NCI-H226 (cell line): ENCODE measurements at regions not wholly inside any gene's neighbourhood (a gene's known extent, or its start where the extent isn't known, plus 50 kb on each side); places are given as distances from the start of the nearest gene placed in this dataset.

ENCODE experiments used
- DNase-seq: peaks from one replicate; pipeline ENCODE4 v3.0.0-alpha.2; 2015

DNA sequence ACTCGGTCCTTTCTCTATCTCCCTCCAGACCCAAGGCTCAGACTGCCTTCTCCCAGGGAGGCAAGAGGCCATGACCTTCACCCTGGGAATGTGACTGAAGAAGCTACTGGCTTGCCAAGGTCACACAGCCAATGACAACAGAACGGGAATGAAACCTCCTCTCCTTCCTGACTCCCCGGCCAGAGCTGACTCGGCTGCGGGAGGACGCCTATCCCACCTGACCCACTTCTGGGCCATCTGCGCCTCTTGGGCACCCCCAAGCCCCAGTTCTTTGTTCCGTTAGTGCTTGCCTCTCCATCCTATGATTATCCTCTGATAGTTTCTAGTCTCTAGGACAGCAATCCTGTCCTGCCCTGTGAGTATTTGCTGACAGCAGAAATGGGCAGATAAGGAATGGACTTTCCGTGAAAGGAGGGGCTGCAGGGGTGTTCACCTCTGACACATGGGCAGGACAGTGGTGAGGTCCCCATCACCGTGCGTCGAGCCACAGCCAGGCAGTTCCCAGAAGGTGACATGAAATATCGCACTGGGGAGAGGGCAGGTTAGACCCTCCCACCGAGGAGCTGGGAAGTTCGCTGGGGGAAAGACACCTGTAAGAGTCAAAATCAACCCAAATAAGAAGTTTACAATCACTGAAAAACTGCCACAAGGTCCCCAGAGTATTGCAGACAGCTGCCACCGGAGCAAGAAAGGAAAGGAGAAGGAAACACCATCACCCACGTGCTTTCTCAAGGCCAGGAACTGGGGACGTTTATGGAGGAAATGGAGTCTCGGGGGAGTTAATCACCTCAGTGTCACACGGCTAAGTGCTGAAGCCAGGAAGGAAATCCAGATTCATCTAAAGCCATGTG, 63.0 kb downstream of the INSIG1 start:
- DNase-seq = no peak

DNA sequence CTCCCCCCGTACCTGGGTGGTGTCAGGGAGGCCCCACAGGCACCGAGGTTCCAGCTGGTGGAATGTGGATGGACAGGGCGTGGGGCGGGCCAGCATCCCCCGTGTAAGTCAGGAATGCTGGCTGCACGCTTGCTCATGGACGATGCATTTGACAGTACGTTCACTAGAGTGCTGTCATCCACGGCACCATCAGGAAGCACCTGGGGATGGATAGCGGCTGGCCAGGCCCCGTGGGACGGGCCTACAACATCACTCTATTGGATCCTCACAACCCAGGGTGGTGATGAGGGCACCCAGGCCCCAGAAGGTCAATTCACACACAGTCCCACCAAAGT, 63.6 kb downstream of the INSIG1 start:
- DNase-seq = no peak

DNA sequence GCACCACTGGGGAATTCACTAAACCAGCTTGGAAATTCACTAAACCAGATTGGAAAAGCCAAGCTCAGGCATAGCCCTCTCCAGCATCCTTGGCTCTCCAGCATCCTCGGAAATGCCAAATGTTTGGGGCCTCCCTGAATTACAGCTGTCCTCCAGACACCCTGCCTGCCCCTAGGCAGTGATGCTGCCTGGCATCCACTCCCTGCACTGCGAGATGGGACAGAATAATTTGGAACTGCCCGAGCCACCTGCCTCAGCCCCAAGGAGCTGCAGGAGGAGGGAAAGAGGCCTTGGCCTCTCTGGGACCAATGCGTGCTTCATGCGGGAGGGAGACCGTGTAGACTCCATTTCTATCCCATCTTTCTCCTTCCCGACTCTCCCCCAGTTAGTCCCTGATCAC, 64.3 kb downstream of the INSIG1 start:
- no peak for DNase-seq

DNA sequence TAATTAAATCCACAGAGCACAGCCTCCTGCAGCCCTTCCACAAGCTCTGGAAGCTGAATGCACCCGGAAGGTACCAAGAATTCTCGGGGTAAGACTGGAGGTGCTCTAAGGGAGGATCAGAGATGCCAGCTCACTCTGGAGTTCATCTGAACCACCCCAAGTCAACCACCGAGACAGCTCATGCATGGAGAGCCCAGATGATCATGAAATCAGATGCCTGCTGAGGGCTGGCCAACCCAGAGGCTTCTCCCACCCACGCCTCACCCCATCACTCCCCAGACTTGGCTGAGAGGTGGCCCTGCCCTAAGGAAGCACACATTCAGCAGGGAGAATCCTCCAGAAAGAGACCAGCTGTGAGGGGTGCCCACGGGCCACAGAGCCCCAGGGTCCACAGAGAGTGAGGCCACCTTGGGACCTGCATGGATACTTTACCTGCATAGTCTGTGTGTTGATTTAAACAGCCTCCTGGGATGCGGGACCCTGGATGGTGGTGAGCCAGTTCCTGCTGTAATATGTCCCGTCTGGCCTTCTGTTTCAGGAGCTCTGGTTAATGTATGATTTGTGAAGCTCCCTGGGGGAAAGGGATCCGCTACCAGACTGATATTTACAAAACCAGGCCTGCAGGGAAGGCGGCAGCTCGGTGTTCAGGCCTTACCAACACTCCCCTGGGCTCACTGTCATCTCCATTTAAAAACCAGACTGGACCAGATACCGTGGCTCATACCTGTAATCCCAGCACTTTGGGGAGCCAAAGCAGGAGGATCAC, 64.9 kb downstream of the INSIG1 start:
- no peak for DNase-seq

DNA sequence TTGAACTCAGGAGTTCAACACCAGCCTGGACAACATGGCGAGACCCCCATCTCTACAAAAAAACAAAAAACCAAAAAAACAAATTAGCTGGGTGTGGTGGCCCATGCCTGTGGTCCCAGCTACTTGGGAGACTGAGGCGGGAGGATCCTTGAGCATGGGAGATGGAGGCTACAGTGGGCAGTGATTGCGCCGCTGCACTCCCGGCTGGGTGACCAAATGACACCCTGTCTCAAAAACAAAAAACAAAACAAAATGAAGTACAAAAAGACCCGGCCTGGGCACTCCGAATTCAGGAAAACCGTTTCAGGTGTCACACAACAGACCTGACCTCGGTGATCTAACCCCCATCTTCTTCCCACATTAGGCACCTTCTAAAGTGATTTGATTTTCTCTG, 65.5 kb downstream of the INSIG1 start:
- no peak for DNase-seq

DNA sequence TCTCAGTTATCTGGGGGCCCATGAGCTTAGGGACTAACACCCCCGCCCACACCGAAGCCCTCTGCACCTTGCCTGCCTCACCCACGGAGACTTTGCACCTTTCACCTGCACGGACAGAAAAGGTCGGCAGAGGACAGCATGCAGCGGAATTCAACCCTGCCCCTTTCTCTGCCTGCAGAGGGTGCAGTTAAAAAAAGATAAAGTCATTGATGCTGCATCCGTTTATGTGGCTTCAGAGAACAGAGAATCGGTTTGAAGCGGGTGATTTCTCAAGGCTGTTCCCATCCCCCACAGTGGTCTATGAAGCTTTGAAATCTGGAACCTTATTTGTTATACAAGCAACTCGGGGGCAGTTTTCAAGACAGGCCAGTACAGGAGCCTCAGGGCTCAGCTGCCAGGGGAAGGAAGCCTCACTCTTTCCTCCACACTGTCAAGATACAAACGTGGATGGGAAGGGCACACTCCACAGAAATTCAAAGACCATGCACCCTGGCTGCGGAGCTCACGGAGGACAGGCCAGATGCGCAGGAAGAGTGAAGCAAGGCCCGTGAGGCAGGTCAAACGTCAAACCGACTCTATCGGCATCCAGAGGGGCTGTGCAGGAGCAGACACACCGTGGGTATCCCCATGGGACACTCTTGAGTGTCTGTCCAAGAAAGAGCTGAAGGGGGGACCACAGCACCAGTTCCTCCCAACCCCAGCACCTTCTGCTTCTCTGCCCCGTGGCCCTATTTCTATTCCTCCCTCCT, 66.3 kb downstream of the INSIG1 start:
- no peak for DNase-seq

DNA sequence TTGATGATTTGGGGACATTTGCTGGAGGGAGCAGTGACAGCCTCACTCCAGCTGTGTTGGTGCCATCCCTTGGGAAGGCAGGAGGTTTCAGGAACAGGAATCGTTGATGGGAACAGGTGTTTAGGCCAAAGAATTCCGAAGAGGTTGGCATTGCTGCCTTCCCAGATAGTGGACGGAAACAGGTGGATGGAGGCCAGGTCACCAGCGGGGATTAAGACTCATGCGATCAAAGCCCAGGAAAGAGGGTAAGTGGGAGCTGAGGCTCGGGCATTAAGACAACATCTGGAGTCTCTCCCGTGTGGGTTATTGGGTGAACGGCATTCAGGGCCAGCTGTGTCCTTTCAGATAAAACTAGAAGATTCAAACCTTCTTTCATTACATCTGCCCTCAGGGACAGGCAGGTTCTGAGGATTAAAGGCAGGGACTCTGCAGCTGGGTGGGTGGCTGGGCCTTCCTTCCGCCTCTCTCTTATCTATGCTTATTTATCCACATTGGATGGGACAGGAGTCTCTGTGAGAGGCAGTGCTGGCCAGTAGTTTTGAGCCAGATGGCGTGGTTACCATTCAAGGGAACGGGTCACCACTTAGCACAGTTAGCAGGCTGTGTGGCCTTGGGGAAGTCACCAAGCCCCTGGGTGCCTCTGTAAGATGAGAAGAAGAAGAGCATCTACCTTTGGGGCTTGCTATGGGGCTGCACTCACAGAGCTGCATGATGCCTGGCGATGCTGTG, 67.6 kb downstream of the INSIG1 start:
- no peak for DNase-seq

DNA sequence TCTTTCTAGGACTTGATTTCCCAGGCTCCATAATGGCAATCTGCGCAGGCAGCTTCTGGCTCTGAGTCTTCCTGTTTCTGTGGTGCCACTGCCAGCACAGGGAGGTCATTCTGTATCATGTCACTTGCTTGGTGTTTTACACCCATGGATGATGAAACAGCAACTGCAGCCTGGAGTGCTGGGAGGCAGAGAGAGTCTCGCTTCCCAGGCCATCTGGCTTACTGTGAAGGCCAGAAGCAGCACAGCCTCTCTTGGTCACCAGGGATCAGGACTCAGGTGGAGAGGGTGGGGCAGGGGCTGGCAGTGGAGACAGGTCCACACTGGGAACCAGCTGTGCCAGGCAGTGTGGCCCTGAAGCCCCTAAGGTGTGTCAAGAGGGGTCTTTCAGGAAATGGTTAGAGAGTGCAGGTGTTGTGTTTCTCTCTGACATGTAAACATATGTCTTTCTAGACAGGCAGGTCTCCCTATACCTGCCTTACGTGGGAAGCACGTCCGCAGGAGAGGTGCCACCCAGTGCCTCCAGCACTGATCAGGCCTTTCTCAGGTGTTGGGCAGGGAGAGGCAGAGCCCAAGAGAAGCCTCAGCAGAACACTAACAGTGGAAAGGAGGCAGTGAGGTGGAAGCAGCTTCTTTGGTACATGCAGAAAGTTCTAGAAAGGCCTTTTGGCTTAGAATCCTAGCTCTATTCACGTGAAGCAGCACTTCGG, 71.4 kb downstream of the INSIG1 start:
- no peak for DNase-seq

DNA sequence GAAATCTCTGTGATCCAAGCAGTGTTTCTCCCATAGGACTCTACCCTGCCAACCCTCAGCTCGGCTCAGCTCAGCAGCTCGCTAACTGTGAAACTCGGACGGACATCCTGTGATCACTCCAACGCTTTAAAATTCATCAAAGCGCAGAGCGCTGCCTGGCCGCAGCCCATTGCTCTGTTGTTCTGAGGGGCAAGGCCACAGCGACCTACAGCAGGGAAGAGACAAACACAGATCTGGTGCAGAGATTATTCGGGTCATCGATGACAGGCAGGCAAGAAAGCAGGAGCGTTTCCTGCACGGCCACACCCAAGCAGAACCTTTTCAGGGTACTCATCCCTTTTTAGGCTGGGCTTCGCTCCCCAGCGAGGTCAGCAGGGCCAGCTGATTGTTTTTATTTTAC, 72.1 kb downstream of the INSIG1 start:
- DNase-seq = no peak

DNA sequence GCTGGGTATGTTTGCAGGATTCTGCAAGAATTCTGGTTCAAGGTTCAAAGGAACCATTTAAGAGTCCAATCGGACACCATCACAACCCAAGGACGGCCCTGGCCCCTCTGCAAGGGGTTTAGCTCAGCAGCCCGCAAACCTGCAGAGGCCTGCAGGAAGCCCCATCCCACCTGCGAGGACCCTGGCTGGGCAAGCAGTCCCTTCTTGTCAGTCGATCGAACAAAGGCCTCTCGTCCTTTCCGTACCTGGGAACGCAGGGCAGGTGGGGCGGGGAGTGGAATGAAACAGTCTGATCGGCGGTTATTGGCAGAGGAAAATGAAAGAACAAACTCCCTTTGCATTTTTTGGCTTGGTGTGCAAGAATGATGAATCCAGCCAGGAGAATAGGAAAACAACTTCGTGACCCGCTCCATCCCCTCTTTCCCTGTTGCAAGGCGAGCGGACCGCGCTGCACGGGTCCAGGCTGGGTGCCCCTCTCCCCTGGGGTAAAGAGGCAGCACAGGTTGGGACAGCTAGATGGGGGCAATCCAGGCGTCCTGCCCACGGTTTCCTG, 73.7 kb downstream of the INSIG1 start:
- DNase-seq = no peak

DNA sequence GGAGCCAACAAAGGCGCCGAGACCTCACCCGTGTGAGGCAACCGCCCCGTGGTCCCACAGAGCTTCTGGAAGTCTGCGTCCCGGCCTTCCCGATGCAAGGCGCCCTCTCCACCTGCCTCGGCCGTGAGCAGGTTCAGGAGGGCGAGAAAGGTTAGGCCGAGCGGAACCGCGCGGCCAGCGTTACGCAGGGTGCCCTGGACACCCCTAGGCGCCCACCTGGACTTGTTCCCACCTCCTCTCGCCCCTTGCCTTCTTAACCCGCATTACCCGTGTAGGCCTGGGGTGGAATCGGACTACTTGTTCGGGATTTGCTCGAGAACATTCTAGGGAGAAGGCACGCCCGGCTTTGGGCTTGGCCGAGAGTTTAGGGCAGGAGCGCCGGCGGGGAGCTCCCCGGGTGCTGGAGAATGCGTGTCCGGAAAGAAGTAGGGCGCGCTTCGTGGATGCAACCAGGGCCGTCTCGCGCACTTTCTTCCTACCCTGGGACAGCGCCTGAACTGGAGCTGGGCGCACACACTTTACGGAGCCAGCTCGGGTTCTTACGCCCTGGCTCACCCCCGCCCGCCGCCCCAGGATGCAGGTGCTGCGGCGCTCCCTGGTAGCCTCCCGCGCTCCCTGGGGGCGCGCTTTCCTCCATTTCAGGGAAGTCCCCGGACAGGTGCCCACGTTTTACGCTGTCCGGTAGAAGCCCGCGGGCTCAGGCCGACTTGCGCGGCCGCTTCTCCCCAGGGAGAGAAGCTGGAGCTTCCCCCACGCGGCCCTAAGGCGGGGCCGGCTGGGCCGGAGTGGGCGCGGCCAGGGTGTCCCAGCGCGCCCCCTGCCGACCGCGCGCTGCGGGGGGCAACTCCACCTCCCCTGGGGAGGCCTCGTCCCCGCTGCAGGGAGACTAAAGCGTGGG, 74.5 kb downstream of the INSIG1 start:
- peak; percentile 23 for DNase-seq

DNA sequence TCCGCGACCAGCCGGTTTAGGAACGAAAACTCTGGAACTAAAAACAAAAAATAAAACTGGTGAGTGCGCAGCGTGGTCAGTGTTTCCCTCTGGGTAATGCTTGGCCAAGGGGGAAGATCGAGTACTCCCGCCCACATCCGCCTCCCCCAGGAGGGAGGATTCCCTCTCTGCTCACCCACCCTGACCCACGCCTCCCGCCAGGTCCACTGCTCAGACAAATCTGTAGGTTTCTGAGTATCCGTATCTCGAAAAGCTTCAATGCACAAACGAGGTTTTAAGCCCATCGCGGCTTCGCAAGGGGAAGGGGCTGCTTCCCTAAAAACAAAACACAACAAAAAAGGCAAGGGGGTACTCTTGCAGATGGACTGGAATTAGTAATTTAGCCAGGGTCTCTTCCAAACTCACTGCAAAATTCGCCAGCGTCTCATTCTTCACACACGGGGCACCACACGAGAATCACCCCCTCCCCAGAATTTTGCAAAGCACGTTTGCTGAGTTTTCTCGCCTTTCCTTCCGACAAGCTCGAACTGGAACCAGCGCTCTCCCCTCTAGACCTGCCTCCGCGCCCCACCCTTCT, 75.2 kb downstream of the INSIG1 start:
- no peak for DNase-seq

DNA sequence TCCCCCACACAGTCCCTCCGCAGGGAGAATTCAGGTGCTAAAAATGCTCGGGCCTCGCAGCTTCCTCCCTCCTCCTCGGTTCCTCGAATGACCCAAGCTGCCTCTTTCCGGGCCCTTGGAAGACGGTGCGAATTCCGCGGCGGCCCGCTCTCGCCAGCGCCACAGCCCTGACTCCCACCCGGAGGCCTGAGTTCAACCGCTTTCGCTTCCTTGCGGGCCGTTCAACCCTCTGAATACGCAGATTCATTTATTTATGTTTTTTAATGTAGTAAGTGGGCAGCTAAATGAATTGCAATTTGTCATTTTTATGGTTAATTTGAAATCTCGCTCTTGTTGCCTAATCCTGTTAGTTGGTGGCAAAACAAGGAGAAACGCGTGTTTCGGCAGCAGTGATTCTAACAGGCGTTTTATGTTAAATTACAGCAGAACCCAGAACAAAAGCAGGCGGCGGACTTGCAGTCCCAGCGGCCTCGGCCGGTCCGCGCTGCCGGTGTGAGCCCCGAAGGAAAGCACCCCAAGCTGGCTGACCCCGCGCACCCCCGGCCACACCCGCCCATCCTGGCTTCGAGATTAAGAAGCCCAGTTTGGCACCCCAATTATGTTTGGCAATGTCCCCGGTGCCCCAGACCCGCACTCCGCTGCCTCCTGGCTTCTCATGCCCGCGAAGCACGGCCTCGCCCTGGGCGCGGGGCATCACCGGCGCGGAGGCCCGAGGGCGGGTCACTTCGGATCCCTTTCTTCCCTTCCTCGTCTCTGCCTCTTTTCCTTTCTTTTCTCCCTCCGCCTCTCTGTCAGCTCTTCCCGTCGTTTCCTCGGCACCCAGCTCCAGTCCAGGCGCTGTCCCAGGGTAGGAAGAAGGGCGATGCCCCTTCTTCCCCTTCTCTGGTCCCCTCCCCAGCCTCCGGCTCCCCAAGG, 75.9 kb downstream of the INSIG1 start:
- no peak for DNase-seq

DNA sequence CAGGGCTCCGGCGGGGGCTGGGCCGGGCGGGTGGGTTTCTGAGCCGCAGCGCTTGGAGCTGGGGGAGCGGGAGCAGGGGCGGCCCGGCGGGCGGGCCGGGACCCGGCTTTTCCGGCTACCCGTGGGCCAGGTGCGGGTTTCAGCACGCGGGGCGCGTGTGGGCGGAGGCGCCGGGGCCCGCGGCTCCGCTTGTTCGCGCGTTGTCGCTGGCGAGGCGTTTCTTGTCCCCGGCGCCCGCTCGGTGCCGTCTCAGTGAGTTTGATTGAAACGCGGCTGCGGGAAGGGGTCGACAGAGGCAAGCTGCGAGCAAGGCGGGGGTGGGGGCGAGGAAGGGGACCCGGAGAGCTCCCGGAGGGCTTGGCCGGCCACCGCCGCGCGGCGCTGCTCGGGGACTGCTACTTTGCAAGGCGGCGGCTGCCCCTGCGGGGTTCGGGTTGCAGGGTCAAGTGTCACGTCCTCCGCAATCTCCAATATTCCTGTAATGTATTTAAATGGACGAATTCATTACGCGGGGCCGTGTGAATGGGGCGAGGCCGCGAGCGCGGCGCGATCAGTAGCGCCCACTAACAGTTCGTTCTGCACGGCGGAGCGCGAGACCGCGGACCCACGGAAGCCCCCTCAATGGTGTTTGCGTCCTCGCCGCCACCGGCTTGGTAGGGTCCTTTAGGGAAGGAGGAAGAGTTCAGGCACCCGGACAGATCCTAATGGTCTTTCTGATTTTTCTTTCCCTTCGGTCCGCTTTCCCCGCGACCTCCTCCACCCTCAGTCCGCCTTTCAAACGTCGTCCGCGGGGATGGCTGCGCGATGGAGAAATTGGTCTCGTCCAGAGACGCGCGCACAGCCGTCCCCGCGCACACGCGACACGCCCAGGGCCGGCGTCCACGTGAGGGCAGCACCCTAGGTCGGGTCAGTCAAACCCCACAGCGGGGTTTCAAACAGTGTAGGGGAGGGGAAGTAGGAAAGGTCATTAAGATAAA, 76.9 kb downstream of the INSIG1 start:
- DNase-seq = no peak

DNA sequence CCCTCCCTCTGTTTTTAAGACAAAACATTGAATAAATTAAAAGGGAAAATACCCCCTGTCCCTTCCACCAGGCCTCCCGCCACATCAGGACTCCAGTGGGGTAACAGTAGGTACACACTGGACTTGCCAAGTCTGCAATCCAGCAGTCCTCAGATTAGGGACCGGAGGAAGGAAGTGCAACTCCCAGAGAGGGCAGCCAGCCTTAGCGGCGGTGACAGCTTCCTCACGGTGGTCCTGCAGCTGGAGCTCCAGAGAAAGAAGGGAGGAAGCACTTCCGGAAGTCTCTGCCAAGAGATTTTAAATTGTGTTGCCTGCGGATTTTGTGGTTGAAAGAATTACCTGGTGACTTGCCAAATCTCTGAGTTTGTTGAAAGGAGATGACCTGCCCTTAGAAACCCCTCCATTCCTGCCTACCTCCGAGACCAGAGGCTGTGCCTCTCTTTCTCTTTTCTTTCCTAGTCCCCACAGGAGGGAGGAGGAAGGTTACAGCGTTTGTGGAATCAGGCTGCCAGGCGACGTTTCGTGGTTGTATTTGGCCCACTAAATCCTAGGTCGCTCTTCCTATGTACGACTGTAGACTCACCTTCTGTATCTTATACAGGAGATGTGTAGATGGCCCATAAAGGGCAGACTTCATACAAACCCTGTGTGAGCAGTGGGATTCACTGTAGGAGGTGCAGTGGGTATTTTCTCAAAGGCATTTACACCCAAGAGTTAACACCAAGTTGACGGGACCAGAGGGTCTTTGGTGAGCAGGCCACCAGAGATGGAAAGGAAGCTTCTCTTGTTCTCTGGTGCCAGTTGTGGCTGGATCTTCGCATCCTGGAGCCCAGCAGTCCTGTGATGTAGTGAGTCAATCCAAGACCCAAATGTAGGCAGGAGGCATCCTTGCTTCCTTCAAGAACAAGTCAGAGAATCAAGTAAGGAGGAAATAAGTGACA, 77.9 kb downstream of the INSIG1 start:
- DNase-seq = no peak

DNA sequence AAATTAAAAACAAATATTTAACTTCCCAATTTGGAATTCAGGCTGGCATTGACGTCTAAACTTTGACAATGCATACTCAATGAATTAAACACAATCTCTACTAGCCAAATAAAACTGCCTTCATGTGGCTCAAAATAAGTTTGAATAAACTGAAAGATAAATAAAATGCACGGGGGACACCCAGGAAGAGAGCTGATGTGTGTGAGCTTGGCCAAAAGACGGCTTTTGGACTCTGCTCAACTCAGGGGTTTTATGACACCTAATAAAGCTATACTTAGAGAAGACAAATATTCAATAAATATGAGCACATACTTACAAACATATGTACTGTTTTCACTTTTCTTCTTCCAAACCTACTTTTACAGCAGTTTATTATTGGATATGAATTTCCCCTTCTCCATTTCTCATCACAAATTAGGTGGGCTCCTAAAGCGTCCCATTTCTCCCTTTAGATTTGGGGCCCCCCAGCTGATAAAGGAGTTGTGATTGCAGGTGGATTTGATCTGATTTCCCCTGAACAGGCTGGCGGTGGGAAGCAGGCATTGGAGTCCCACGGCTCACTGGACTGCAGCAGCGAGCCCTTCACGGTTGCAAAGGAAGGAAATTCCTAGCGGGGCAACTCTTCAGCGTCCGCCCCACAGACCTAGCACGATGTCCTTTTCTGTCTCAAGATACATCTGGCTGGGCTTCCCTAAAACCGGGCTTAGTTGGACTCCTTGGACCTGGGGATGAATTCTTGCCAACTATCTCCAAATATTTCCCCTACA, 79.6 kb downstream of the INSIG1 start:
- no peak for DNase-seq
